ENCODE measurements at regions not wholly inside any gene's neighbourhood (a gene's known extent, or its start where the extent isn't known, plus 50 kb on each side); places are given as distances from the start of the nearest gene placed in this dataset.
"Not testable (repeated sequence)": the region's sequence is repeated elsewhere in the genome, so short reads cannot be mapped to it uniquely, and the experiment has no call there.

DNA sequence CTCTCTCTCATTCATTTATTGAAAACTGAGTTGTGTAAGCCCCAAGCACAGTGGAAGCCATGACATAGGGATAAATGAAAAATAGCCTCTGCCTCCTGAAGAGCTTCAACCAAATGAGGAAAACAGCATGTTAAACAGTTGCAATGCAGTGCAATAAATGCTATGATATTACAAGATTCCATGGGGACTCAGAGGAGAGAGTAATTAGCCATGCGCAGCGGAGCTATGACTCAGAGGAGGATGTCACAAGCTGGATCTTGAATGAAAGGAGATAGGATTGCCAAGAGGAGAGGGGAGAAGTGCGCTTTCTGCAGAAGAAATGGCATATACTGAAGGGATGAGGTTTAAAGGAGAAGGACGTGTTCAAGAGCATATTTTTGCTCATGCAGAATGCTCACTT is 231.3 kb upstream of the PLXNA2 start:
- no peak for DNase-seq

DNA sequence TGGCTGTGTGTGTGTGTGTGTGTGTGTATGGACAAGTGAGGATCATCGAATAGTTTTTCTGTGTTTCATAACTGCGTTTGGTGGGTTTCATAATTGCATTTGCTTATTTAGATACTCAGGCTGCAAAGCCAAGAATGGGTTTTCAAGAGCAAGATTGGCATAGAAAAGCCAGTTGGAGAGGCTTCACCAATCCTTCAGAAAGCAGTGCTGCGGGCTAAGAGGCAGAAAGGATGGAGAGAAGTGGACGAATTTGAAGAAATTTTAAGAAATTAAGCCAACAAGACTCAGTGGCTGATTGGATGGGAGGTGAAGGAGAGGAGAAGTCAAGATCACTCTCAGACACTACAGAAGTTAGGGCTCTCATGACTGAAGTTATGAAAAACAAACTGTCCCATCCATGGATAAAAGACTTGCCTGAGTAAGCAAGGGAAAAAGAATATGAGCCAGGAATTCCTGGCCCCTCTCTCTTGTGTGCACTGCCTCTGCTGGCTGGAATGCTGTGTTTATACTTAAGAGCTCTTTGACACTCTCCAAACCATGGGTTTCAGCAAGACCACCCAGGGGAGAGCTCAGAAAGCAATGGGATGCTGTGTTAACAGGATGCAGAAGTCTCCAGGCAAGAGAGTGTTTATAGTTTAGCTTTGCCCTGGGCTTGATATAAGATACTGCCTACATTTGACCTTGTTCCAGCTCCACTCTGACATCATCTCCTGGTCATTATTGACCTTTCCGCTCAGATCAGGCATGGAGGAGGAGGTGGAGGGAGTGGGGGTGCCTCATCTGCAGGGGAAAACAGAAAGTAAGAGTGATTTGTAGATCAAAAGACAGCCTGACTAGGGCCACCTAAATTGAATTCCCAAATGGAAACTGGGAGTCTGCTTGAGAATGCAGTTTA is 232.0 kb upstream of the PLXNA2 start:
- DNase-seq: peak; percentile 51

DNA sequence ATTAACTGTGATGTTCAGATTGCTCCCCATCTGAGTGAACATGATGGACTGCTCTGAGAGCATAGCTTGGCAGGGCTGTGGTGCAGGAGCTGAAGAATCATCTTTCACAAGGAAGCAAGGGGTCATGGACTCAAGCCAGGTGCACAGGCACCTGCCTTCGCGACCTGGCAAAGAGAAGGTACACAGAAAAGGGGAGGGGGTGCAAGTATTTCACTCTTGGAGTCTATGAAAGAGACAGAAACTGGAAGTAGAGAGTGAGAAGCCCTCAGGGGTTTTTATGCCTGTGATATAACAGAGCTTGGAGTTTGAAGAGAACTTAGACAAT is 232.6 kb upstream of the PLXNA2 start:
- DNase-seq: peak; percentile 76

DNA sequence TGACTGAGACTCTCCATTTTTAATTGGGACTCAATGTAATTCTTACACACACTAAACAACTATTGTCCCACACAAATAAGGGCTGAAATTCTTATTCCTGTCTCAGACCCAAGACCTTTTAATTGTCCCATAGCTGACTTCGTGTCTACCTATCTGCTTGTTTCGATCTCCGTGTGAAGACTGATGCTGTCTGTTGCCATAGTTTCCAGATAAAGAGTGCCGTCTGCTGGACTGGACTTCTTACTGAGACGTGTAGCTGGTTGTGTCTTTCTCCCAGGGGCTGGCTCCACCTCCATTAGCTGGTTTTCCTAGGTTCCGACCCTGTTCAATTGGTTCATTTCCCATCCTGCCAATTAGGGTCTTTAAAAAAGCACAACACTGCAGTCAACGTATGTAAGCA is 235.3 kb upstream of the PLXNA2 start:
- no peak for DNase-seq

DNA sequence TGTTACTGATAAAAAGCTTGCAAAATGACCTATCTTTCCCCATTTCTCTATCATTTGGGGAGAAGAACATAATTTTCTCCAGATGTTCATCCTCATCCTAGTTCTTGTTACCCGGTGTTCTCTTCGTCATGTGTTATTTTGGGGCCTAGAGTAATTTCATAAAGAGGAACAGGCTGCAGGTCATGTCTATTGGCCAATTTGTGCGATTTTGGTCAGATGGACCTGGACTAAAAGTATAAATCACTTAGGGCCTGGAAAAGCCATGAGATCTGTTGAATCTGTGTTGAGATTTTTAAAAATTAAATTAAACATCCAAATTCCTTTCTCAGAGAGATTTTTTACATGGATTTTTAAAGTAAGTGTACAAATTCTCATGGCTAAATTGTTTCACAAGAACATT is 241.3 kb upstream of the PLXNA2 start:
- DNase-seq: no peak

DNA sequence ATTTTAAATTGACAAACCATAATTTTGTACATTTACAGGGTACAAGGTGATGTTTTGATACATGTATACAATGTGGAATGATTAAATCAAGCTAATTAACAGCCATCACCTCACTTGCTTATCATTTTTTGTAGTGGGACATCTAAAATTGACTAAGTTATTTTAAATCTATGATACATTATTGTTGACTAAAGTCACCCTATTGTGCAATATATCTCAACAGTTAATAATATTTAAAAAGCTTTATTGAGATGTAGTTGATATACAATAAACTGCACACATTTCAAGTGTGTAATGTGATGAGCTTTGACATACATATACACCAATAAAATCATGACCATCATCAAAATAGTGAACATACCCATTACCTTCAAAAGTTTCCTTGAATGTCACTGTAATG is 242.5 kb upstream of the PLXNA2 start:
- no peak for DNase-seq

DNA sequence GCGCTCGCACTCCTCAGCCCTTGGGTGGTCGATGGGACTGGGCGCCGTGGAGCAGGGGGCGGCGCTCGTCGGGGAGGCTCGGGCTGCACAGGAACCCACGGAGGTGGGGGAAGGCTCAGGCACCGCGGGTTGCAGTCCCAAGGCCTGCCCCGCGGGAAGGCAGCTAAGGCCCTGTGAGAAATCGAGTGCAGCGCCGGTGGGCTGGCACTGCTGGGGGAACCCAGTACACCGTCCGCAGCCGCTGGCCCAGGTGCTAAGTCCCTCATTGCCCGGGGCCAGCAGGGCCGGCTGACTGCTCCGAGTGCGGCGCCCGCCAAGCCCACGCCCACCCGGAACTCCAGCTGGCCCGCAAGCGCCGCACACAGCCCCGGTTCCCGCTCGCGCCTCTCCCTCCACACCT is 244.2 kb upstream of the PLXNA2 start:
- not testable (repeated sequence) for DNase-seq

DNA sequence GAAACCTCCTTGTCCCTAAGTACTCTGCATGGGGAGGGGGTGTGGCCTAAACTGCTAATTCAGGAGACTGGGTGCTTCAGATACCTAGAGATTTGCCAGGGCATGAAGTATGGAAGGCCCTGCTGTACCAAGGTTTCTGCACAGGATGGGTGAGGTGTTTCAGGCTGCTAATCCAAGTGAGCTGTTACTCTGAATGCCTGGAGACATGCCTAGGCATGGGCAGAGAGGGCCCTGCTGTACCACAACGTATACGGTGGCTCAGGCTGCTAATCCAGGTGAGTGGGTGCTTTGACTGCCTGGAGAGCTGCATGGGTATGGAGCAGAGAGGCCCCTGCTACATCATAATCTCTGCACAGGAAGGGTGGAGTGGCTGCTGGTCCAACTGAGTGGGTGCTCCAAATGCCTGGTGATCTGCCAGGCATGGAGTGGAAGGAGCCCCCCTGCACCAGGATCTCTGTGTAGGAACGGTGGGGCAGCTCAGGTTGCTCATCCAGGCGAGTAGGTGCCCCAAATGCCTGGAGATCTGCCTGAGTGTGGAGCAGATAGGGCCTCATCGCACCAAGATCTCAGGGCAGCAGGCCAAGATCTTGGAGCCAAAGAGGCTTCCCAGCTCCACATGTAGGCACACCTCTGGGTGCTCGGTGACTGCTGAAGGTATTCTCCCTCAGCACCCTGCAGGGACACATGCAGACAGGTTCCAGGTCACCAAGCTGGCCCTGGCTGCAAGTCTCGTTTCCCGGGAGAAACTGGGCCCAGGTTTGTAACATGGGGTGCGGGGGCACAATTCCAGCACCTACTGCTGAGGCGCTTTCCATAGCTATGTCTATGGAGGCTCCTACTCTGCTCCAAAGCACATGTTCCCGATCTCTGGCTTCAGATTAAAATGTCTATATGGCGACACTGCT is 252.5 kb upstream of the PLXNA2 start:
- DNase-seq: no peak

DNA sequence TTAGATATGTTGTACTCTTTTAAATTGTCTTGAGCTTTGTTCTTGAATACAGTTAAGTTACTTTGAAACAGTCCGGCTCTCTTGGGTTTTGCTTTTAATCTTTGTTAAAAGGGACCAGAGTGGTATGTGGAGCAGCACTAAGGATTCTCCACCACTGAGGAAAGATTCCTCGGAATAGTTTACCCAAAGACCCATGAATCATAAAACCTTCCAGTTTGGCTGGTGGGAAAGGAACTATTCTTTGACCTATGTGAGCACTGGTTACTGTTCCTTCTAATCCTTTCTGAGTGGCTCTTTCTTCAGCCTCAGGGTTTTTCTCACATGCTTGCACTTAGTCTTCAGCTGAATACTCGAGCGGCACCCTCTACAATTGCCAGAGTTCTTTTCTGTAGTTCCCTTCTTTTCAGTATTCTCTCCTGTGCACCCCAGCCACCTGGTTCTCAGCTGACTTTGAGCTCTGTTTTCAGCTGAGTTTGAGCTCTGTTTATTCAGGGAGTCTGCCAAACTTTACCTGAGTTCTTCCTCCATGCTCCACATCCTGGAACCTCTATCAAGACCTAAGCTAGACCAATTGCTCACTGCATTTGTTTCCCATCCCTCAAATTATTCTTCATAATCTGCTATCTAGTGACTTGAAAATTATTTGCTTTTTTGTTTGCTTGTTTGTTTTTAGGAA is 253.8 kb upstream of the PLXNA2 start:
- DNase-seq: peak; percentile 15

DNA sequence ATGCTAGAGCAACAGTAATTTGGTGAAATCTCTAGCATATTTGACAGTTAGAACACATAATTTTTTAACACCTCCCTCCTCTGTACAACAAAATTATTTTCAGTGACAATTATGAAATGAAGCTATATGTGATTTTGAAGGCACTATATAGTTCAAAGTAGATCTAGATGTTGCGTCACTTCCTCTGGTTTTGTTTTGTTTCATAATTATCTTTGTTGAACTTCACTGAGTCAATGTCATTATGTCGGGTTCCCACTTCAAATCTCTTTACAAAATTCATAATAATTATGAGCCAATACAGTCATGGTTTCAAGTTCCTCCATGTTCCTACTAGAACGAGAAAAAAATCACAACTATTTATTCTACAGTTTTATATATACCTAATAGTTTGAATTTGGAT is 254.8 kb upstream of the PLXNA2 start:
- no peak for DNase-seq

DNA sequence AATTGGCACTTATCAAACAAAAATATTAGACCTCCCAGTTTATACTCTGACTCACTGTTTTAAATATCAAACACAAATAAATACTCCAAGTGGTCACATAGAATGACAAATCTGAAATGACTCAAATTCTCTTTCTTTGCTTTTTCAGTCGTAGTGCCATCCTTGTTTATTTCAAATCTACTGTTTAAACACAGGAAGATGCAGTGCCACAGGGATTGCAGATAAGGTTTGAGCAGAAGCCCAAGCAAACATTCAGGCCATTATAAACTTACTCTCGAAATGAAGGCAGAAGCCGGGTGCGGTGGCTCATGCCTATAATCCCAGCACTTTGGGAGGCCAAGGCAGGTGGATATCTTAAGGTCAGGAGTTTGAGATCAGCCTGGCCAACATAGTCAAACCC is 255.4 kb upstream of the PLXNA2 start:
- DNase-seq: peak; percentile 9

DNA sequence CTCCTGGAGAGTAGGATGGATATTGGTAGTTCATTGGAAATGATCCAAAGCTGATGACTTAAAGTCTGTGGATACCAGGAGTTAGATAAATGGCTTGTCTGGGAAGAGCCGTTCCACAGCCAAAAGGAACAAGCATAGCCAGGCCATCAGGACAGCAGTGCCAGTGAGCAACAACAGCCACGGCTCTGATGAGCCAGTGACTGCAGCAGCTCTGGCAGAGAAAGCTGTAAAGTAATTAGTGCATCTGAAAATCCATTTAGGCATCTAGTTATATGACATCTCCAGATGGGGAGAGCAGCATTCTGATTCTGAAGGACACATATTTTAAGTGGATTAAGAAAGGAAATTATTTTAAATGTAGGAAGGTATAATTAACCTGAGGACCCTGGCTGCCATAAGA is 256.2 kb upstream of the PLXNA2 start:
- DNase-seq: no peak

DNA sequence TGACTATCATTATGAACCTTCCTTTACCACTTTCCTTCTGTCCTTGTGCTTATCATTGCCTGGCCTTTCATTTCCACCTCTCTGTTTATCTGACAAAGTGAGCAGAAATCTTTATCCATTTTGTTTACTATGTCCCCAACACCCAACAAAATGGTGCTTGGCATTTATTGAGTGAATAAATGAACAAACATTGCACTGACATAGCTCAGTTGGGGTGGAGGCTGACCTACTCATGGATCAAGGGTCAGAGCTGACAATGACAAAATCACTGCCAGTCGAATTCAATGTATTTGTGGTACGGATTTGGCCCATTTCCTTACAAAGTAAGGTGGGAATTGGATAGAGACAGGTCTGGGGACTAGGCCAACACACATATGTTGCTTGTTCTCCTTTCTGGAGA is 257.4 kb upstream of the PLXNA2 start:
- DNase-seq: no peak

DNA sequence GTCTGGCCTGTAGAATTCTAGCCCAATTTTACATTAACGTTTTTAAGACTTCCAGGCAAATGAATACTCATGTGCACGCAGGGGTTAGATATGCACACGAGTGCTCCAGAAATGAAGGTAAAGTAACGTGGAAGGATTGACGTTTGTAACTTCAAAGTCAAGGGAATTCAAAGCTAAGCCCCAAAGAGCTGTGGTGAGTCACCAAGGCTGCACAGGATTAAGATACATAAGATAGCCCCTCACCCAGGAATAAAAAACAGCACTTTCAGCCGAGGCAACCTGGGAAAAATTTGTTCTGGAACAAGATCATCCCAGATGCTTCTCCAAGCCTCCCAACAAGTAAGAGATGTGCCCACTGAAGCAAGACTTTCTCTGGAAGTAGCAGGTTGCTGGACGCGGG is 259.6 kb upstream of the PLXNA2 start:
- no peak for DNase-seq

DNA sequence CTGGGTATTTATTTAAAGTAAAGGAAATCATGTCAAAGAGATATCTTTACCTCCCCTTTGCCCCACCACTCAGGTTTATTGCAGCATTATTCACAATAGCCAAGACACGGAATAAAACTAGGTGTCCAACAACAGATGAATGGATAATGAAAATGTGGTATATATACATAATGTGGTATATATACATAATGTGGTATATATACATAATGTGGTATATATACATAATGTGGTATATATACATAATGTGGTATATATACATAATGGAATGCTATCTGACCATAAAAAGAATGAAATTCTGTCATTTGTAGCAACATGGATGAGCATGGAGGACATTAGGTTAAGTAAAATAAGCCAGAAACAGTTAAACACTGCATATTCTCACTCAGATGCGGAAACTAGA is 262.6 kb upstream of the PLXNA2 start:
- DNase-seq: no peak

DNA sequence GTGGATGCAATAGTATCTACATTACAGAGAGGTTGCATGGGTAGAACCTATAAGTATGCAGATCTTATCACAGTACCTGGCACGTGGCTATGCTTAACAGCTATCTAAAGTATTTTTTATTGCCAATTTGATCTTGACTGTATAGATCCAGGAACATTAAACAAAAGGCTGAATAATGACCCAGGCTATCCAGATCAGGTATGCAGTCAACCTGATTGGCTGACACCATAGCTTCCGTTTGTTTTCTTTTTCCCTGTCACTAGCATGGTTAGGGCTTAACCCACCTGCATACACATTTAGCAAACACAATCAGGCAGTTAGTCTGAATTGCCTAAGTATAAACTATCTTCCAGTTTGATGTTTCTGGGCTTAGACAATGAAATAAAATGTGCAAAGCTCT is 264.9 kb upstream of the PLXNA2 start:
- DNase-seq: no peak

DNA sequence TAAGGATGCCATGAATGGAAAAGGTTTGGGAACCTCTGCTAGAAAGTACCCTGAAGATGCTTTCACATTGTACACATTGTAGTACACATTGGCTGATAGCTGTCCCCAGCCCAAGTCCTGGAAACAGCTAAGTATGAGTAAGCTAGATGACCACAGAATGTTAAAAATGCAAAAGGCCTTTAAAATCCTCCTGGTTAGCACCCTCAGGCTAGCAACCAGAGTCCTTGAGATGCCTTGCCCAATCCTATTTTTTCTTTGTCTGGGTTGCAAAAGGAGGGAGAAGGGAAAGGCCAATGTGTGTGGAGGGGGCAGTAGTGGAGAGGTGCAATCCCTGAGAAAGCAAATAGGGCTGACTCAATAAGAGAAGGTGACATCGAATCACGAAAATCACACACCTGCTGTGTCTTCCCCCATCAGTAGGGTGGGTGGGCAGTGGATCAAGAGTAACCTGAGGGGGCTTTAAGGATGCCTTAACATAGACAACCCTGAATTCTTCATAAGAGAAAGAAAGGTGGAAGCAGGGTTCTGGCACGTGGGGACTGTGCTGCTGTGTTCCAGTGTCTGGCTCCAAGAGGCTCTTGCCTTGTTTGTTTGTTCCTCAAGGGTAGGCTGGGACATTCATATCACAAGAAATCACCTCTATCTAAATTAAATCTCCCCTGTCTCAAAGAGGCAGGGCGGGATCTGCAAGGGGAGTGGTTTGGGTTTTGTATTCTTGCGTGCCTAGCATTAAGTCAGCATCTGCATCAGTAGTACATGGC is 266.2 kb upstream of the PLXNA2 start:
- no peak for DNase-seq

DNA sequence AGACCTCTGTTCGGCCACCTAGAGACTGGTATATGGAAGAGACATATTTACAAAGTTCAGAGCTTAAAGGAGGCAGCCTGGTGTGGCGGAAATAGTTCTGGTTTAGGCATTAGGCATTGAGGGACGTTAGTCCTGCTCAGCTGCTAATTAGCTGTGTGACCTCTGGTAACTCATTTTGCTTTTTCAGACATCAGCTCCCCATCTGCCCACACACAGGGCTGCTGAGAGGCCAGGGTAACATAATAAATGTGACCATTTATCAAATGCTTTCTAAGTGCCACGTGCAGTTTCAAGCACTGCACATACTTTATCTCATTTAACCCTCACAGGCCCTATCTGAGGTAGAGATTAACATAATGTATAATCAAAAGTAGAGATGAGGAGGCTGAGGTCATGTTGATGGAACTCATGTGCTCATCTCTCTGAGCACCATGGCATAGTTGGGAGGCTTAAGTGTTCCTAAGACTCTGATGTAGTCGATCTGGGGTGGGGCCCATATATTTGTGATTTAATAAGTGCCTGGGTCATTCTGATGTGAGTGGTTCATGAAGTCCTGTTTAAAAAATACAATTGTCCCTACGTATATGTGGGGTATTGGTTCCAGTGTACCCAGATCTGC is 267.2 kb upstream of the PLXNA2 start:
- DNase-seq: no peak

DNA sequence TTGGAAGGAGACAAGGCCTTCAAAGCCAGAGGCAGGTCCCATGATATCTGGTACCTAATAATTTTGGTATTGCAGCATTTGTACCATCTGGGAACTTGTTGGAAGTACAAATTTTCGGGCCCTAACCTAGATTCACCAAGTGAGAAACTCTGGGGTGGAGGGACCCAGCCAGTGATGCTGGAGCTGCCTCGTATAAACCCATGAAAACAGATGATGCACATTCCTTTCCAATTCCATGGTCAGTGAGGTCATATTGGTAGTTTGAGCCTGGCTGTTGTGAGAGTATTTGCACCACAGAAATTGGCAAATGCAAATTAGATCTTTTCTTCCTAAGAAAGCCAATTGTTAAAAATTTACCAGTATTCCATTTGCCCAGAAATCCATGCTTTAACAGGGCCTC is 269.6 kb upstream of the PLXNA2 start:
- DNase-seq: no peak

DNA sequence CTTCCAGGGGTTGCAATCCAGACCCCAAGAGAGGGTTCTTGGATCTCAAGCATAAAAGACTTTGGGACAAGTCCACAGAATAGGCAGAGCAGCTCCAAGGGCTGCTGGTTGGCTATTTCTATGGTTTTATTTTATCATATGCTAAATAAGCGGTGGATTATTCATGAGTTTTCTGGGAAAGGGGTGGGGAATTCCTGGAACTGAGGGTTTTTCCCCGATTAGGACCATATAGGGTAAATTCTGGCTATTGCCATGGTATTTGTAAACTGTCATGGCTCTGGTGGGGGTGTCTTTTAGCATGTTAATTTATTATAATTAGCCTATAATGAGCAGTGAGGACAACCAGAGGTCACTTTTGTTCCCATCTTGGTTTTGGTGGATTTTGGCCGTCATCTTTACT is 270.9 kb upstream of the PLXNA2 start:
- no peak for DNase-seq

DNA sequence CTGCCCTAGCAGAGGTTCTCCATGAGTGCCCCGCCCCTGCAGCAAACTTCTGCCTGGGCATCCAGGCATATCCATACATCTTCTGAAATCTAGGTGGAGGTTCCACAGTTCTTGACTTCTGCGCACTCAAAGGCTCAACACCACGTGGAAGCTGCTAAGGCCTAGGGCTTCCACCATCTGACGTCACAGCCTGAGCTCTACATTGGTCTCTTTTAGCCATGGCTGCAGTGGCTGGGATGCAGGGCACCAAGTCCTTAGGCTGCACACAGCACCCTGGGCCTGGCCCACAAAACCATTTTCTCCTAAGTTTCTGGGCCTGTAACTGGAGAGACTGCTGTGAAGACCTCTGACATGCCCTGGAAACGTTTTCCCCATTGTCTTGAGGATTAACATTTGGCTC is 272.6 kb upstream of the PLXNA2 start:
- no peak for DNase-seq

DNA sequence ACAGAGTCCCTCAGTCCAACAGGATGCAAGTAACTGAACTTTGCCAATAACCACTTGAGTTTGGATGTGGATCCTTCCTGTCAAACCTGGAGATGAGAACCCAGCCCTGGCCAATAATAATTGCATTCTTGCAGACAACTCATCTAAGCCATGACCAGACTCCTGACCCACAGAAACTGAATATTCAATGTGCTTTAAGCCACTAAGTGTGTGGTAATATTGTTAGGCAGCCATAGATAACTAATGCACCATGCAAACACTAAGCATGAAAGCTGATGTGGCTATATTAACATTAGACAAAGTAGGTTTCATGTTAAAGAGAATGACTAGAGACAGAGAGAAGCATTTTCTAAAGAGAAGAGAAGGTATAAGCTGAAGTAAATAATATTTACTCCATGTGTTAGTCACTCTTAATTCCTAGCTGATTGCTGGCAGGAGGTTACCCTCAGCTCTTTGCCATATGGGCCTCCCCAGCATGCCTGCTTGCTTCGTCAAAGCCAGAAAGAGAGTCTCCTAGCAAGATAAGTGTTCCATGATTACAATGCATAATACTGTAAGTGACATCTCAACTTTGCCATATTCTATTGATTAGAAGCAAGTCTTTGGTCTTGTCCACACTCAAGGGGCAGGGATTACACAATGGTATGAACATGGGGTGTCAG is 276.4 kb upstream of the PLXNA2 start:
- no peak for DNase-seq

All from NCI-H2029 treated with DMSO at 0.1 percent for 48 hours (cell line).